WTC11 (cell line): ENCODE measurements at regions not wholly inside any gene's neighbourhood (a gene's known extent, or its start where the extent isn't known, plus 50 kb on each side); places are given as distances from the start of the nearest gene placed in this dataset.

Experiments
- MXD4 ChIP-seq: fragments of 250-450 bp; sonication (Bioruptor Pico); IDR thresholded peaks from 2 replicates; pipeline ENCODE4 v1.8.0; 2021; ENCODE audit warnings: mild to moderate bottlenecking, moderate library complexity, borderline replicate concordance
- NFE2L1 ChIP-seq: sonication (generic); formaldehyde crosslinking; IDR thresholded peaks from 2 replicates; pipeline ENCODE4 v1.8.1; 2023; ENCODE audit warnings: missing genetic modification reagents
- TF ChIP-seq, protein P1 (sequence below): sonication (generic); formaldehyde crosslinking; IDR thresholded peaks from 2 replicates; pipeline ENCODE4 v1.8.1; 2023; ENCODE audit warnings: mild to moderate bottlenecking, moderate library complexity, missing genetic modification reagents
- TF ChIP-seq, protein P2 (sequence below): fragments of 200-600 bp; IDR thresholded peaks from 2 replicates; pipeline ENCODE4 v1.8.0; 2022; ENCODE audit warnings: antibody characterized with exemption
- TF ChIP-seq, protein P3 (sequence below): sonication (generic); formaldehyde crosslinking; IDR thresholded peaks from 2 replicates; pipeline ENCODE4 v1.8.1; 2023; ENCODE audit warnings: mild to moderate bottlenecking, missing genetic modification reagents, moderate library complexity
- TF ChIP-seq, protein P4 (sequence below): sonication (generic); formaldehyde crosslinking; IDR thresholded peaks from 2 replicates; pipeline ENCODE4 v1.8.0; 2023; ENCODE audit warnings: mild to moderate bottlenecking, missing genetic modification reagents
- TF ChIP-seq, protein P5 (sequence below): sonication (generic); formaldehyde crosslinking; IDR thresholded peaks from 2 replicates; pipeline ENCODE4 v1.8.1; 2022; ENCODE audit warnings: missing genetic modification reagents, borderline replicate concordance

DNA sequence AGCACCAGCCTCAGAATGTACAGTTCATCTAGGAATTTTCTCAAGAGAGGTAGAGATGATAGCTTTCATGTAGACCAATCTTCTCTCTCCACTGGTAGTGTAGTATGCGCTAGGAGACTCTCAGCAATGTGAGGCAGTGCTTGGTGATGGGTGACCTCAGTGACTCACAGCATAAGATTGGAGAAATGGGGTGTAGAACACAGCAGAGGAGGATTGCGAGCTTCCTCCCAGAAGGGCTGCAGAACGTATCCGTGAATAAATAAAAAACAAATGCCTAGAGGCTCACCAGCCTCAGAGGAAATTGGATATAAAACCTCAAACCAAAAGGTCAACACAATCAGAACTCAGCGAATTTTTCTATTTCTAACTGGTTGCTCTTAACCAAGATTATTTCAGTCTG, 182.9 kb upstream of the RXFP2 start:
- TF ChIP-seq MXD4 (CRISPR knock-in tag) (no peak), NFE2L1 (CRISPR knock-in tag) (no peak)
- TF ChIP-seq, protein P1, sequence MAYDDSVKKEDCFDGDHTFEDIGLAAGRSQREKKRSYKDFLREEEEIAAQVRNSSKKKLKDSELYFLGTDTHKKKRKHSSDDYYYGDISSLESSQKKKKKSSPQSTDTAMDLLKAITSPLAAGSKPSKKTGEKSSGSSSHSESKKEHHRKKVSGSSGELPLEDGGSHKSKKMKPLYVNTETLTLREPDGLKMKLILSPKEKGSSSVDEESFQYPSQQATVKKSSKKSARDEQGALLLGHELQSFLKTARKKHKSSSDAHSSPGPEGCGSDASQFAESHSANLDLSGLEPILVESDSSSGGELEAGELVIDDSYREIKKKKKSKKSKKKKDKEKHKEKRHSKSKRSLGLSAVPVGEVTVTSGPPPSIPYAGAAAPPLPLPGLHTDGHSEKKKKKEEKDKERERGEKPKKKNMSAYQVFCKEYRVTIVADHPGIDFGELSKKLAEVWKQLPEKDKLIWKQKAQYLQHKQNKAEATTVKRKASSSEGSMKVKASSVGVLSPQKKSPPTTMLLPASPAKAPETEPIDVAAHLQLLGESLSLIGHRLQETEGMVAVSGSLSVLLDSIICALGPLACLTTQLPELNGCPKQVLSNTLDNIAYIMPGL: no peak
- TF ChIP-seq, protein P2, sequence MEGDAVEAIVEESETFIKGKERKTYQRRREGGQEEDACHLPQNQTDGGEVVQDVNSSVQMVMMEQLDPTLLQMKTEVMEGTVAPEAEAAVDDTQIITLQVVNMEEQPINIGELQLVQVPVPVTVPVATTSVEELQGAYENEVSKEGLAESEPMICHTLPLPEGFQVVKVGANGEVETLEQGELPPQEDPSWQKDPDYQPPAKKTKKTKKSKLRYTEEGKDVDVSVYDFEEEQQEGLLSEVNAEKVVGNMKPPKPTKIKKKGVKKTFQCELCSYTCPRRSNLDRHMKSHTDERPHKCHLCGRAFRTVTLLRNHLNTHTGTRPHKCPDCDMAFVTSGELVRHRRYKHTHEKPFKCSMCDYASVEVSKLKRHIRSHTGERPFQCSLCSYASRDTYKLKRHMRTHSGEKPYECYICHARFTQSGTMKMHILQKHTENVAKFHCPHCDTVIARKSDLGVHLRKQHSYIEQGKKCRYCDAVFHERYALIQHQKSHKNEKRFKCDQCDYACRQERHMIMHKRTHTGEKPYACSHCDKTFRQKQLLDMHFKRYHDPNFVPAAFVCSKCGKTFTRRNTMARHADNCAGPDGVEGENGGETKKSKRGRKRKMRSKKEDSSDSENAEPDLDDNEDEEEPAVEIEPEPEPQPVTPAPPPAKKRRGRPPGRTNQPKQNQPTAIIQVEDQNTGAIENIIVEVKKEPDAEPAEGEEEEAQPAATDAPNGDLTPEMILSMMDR: no peak
- TF ChIP-seq, protein P3, sequence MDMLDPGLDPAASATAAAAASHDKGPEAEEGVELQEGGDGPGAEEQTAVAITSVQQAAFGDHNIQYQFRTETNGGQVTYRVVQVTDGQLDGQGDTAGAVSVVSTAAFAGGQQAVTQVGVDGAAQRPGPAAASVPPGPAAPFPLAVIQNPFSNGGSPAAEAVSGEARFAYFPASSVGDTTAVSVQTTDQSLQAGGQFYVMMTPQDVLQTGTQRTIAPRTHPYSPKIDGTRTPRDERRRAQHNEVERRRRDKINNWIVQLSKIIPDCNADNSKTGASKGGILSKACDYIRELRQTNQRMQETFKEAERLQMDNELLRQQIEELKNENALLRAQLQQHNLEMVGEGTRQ (CRISPR knock-in tag): no peak
- TF ChIP-seq, protein P4, sequence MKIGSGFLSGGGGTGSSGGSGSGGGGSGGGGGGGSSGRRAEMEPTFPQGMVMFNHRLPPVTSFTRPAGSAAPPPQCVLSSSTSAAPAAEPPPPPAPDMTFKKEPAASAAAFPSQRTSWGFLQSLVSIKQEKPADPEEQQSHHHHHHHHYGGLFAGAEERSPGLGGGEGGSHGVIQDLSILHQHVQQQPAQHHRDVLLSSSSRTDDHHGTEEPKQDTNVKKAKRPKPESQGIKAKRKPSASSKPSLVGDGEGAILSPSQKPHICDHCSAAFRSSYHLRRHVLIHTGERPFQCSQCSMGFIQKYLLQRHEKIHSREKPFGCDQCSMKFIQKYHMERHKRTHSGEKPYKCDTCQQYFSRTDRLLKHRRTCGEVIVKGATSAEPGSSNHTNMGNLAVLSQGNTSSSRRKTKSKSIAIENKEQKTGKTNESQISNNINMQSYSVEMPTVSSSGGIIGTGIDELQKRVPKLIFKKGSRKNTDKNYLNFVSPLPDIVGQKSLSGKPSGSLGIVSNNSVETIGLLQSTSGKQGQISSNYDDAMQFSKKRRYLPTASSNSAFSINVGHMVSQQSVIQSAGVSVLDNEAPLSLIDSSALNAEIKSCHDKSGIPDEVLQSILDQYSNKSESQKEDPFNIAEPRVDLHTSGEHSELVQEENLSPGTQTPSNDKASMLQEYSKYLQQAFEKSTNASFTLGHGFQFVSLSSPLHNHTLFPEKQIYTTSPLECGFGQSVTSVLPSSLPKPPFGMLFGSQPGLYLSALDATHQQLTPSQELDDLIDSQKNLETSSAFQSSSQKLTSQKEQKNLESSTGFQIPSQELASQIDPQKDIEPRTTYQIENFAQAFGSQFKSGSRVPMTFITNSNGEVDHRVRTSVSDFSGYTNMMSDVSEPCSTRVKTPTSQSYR (CRISPR knock-in tag): no peak
- TF ChIP-seq, protein P5, sequence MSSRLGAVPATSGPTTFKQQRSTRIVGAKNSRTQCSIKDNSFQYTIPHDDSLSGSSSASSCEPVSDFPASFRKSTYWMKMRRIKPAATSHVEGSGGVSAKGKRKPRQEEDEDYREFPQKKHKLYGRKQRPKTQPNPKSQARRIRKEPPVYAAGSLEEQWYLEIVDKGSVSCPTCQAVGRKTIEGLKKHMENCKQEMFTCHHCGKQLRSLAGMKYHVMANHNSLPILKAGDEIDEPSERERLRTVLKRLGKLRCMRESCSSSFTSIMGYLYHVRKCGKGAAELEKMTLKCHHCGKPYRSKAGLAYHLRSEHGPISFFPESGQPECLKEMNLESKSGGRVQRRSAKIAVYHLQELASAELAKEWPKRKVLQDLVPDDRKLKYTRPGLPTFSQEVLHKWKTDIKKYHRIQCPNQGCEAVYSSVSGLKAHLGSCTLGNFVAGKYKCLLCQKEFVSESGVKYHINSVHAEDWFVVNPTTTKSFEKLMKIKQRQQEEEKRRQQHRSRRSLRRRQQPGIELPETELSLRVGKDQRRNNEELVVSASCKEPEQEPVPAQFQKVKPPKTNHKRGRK: no peak
